ENCODE measurements at regions not wholly inside any gene's neighbourhood (a gene's known extent, or its start where the extent isn't known, plus 50 kb on each side); places are given as distances from the start of the nearest gene placed in this dataset.
A peak's percentile ranks its signal among the peaks of the same experiment; 100 is the strongest.
"Not testable (repeated sequence)": the region's sequence is repeated elsewhere in the genome, so short reads cannot be mapped to it uniquely, and the experiment has no call there.

DNA sequence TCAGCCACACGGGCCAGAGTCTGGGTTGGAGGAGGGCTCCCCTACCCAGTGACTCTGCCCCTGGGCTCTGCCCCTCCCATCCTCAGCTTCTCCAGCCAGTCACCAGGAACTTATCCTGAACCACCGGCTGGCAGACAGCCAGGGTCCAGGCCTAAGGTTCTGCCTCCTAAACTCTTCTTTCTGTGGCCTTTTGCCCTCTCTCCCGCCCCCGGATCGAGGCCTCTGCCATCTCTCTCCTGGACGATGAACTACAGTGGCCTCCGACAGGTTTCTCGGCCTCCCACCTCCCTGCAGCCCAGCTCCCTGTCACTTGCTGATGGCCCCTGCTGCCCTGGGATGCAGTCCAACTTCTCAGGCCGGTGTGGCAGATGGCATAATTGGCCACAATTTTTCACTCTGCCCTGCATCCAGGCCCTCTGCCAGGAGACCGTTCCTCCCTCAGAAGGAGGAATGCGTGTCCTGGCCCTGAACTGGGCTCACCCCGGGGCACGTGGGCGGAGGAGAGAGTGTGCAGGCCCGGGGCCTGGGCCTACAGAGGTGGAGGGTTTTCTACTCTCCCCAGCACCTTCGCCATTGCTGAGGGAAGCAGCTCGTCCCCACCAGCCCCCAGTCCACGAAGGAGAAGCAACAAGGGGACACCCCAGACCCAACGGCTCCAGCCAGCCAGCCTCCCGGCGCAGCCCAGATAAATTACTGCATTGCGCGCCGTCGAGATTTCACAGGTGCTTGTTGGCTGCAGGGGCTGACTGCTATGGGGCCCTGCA lies 81.9 kb upstream of the LRPAP1 start:
- peaks cover 0 to 2% (median 0%) of the 10 kb centered on the region in 7 donors for H3K4me1 Mint-ChIP-seq
- H3K27me3 ChIP-seq (ENCODE audit: control insufficient read depth in 2 of 2, insufficient read depth in 2 of 2, low read length in 2 of 2): no peaks in the 10 kb centered on the region
- peaks cover 7 to 21% (median 17%) of the 10 kb centered on the region in 5 donors for H3K27me3 Mint-ChIP-seq
- no peak overlapping the region for H3K27ac Mint-ChIP-seq
- ChIA-PET CTCF (no interaction called here), POLR2A (no interaction called here)
- H3K9me3 Mint-ChIP-seq: peaks cover 0 to 22% (median 4%) of the 10 kb centered on the region in 11 donors
- H3K27ac ChIP-seq (ENCODE audit: low read depth, low read length): no peak overlapping the region
- DNase-seq: no peak
- peaks cover 0 to 2% (median 0%) of the 10 kb centered on the region in 5 donors for H3K36me3 Mint-ChIP-seq
- no peaks in the 10 kb centered on the region for H3K36me3 ChIP-seq (ENCODE audit: control insufficient read depth in 2 of 3, insufficient read depth in 3 of 3, low read length in 3 of 3)
- intact Hi-C loops (cut with micrococcal nuclease): no loop called here
- H3K4me3 Mint-ChIP-seq: no peak overlapping the region
- no peak overlapping the region for H3K4me3 ChIP-seq (ENCODE audit: low read length)
- no peak for ATAC-seq
- no peaks in the 10 kb centered on the region for H3K9me3 ChIP-seq (ENCODE audit: control insufficient read depth in 2 of 3, low read length in 3 of 3)
- no peaks in the 10 kb centered on the region for H3K4me1 ChIP-seq (ENCODE audit: control insufficient read depth in 2 of 2, insufficient read depth in 2 of 2, low read length in 2 of 2)

DNA sequence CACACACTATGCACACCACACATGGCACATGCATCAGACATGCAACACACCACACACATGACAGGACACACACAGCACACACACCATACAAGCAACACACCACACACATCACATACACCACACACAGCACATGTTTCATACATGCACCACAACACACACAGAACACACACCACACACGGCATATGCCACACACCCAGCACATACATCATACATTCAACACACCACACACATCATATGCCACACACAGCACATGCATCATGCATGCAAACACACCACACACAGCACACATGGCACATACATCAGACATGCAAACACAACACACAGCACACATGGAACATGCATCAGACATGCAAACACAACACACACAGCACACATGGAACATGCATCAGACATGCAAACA lies 80.7 kb upstream of the LRPAP1 start:
- intact Hi-C loops (cut with micrococcal nuclease): no loop called here
- peaks cover 3 to 15% (median 8%) of the 10 kb centered on the region in 5 donors for H3K27me3 Mint-ChIP-seq
- no peak overlapping the region for H3K27ac Mint-ChIP-seq
- DNase-seq (no peak), ATAC-seq (no peak)
- Histone ChIP-seq H3K36me3 (ENCODE audit: control insufficient read depth in 2 of 3, insufficient read depth in 3 of 3, low read length in 3 of 3) (no peaks in the 10 kb centered on the region), H3K4me1 (ENCODE audit: control insufficient read depth in 2 of 2, insufficient read depth in 2 of 2, low read length in 2 of 2) (no peaks in the 10 kb centered on the region), H3K27me3 (ENCODE audit: control insufficient read depth in 2 of 2, insufficient read depth in 2 of 2, low read length in 2 of 2) (no peaks in the 10 kb centered on the region), H3K4me3 (ENCODE audit: low read length) (no peak overlapping the region), H3K27ac (ENCODE audit: low read depth, low read length) (no peak overlapping the region), H3K9me3 (ENCODE audit: control insufficient read depth in 2 of 3, low read length in 3 of 3) (no peaks in the 10 kb centered on the region)
- peaks cover 0 to 22% (median 0%) of the 10 kb centered on the region in 11 donors for H3K9me3 Mint-ChIP-seq
- peaks cover 0 to 2% (median 0%) of the 10 kb centered on the region in 5 donors for H3K36me3 Mint-ChIP-seq
- POLR2A ChIA-PET: no interaction called here
- CTCF ChIA-PET: no interaction called here
- H3K4me3 Mint-ChIP-seq: no peak overlapping the region
- peaks cover 0 to 2% (median 0%) of the 10 kb centered on the region in 7 donors for H3K4me1 Mint-ChIP-seq

DNA sequence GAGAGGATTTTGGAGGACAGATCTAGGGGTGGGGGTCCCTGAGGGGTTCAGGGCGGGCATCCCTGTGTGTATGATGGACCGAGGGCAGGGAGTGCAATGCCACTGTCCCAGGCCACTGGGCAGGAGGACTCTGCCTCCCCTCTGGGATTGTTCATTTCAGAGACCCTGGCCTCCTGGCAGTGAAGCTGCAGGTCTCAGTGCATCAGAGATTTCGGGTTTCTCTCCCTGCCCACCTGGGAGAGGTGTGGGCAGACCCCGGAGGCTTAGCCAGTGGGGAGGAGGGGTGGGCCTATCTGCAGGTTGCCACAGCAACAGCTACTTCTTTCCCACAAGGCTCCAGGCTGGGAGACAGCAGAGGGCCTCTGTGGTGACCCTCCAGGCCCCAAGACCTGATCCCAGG lies 80.1 kb upstream of the LRPAP1 start:
- Histone ChIP-seq H3K36me3 (ENCODE audit: control insufficient read depth in 2 of 3, insufficient read depth in 3 of 3, low read length in 3 of 3) (no peaks in the 10 kb centered on the region), H3K27ac (ENCODE audit: low read depth, low read length) (no peak overlapping the region), H3K4me3 (ENCODE audit: low read length) (no peak overlapping the region), H3K9me3 (ENCODE audit: control insufficient read depth in 2 of 3, low read length in 3 of 3) (no peaks in the 10 kb centered on the region), H3K27me3 (ENCODE audit: control insufficient read depth in 2 of 2, insufficient read depth in 2 of 2, low read length in 2 of 2) (no peaks in the 10 kb centered on the region), H3K4me1 (ENCODE audit: control insufficient read depth in 2 of 2, insufficient read depth in 2 of 2, low read length in 2 of 2) (no peaks in the 10 kb centered on the region)
- Mint-ChIP-seq H3K27me3 (peaks cover 0 to 18% (median 4%) of the 10 kb centered on the region in 5 donors), H3K4me1 (peaks cover 0 to 2% (median 0%) of the 10 kb centered on the region in 7 donors), H3K36me3 (peaks cover 0 to 2% (median 0%) of the 10 kb centered on the region in 5 donors), H3K9me3 (peaks cover 0 to 22% (median 0%) of the 10 kb centered on the region in 11 donors), H3K27ac (no peak overlapping the region), H3K4me3 (no peak overlapping the region)
- intact Hi-C loops (cut with micrococcal nuclease): no loop called here
- DNase-seq (no peak), ATAC-seq (no peak)
- POLR2A ChIA-PET: no interaction called here
- CTCF ChIA-PET: no interaction called here

DNA sequence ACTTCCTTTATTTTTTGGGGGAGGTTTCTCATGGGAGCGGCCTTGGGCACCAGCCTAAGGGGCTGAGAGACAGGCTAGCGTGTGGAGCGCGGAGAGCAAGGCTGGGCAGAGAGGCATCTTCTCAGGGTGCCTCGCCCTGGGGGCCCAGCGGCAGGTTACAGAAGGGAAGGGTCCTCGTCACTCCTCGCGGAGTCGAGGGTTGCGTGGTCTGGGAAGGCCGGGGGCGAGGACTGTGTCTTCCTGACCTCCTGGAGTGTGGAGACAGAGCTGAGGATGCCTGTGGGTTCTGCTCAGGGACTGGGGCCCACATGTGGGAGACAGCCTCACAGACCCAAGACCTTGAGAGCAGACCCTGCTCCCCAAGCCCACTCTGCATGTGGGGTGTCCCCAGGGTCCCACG lies 79.6 kb upstream of the LRPAP1 start:
- H3K9me3 Mint-ChIP-seq: peaks cover 0 to 22% (median 0%) of the 10 kb centered on the region in 11 donors
- H3K36me3 Mint-ChIP-seq: peaks cover 0 to 2% (median 0%) of the 10 kb centered on the region in 5 donors
- Histone ChIP-seq H3K4me3 (ENCODE audit: low read length) (no peak overlapping the region), H3K4me1 (ENCODE audit: control insufficient read depth in 2 of 2, insufficient read depth in 2 of 2, low read length in 2 of 2) (no peaks in the 10 kb centered on the region), H3K36me3 (ENCODE audit: control insufficient read depth in 2 of 3, insufficient read depth in 3 of 3, low read length in 3 of 3) (no peaks in the 10 kb centered on the region), H3K9me3 (ENCODE audit: control insufficient read depth in 2 of 3, low read length in 3 of 3) (no peaks in the 10 kb centered on the region), H3K27ac (ENCODE audit: low read depth, low read length) (no peak overlapping the region), H3K27me3 (ENCODE audit: control insufficient read depth in 2 of 2, insufficient read depth in 2 of 2, low read length in 2 of 2) (no peaks in the 10 kb centered on the region)
- ChIA-PET CTCF (no interaction called here), POLR2A (no interaction called here)
- DNase-seq (no peak), ATAC-seq (no peak)
- H3K4me1 Mint-ChIP-seq: peaks cover 0 to 2% (median 0%) of the 10 kb centered on the region in 7 donors
- H3K4me3 Mint-ChIP-seq: no peak overlapping the region
- peaks cover 0 to 18% (median 4%) of the 10 kb centered on the region in 5 donors for H3K27me3 Mint-ChIP-seq
- intact Hi-C loops (cut with micrococcal nuclease): no loop called here
- peak overlapping the region in 1 of 9 donors; percentile 56 for H3K27ac Mint-ChIP-seq

DNA sequence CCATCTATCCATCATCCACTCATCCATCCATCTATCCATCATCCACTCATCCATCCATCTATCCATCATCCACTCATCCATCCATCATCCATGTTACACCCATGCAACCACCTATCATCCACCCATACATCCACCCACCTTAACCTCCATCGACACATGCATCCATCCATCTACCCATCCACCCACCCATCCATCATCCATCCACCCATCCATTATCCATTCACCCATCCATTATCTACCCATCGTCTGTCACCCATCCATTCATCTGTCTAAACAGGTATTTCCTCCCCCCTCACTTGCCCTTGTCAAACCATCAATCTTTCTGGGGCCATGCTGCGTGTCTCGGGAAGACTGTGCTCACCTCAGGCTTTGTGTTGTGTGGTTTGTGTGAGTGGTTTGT lies 78.6 kb upstream of the LRPAP1 start:
- CTCF ChIA-PET; H3K4me3 ChIP-seq (ENCODE audit: low read length); H3K36me3 Mint-ChIP-seq; H3K4me3 Mint-ChIP-seq; H3K27ac Mint-ChIP-seq; intact Hi-C loops (cut with micrococcal nuclease); DNase-seq; H3K9me3 ChIP-seq (ENCODE audit: control insufficient read depth in 2 of 3, low read length in 3 of 3); ATAC-seq; POLR2A ChIA-PET; H3K4me1 ChIP-seq (ENCODE audit: control insufficient read depth in 2 of 2, insufficient read depth in 2 of 2, low read length in 2 of 2); H3K27me3 ChIP-seq (ENCODE audit: control insufficient read depth in 2 of 2, insufficient read depth in 2 of 2, low read length in 2 of 2); H3K27ac ChIP-seq (ENCODE audit: low read depth, low read length); H3K36me3 ChIP-seq (ENCODE audit: control insufficient read depth in 2 of 3, insufficient read depth in 3 of 3, low read length in 3 of 3); H3K4me1 Mint-ChIP-seq: not testable (repeated sequence)
- H3K9me3 Mint-ChIP-seq: peaks cover 0 to 22% (median 0%) of the 10 kb centered on the region in 11 donors
- peaks cover 0 to 18% (median 0%) of the 10 kb centered on the region in 5 donors for H3K27me3 Mint-ChIP-seq

DNA sequence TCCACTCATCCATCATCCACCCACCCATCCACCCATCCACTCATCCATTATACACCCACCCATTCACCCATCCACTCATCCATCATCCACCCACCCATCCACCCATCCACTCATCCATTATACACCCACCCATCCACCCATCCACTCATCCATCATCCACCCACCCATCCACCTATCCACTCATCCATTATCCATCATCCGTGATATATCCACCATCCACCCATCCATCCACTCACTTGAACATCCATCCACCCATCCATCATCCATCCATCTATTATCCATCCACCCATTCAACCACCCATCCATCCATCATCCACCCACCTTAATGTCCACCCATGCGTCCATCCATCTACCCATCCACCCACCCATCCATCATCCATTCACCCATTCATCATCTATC lies 77.7 kb upstream of the LRPAP1 start:
- H3K27ac ChIP-seq (ENCODE audit: low read depth, low read length); CTCF ChIA-PET; H3K27ac Mint-ChIP-seq; H3K36me3 Mint-ChIP-seq; POLR2A ChIA-PET; H3K27me3 ChIP-seq (ENCODE audit: control insufficient read depth in 2 of 2, insufficient read depth in 2 of 2, low read length in 2 of 2); H3K9me3 ChIP-seq (ENCODE audit: control insufficient read depth in 2 of 3, low read length in 3 of 3); H3K36me3 ChIP-seq (ENCODE audit: control insufficient read depth in 2 of 3, insufficient read depth in 3 of 3, low read length in 3 of 3); DNase-seq; H3K4me1 ChIP-seq (ENCODE audit: control insufficient read depth in 2 of 2, insufficient read depth in 2 of 2, low read length in 2 of 2); H3K4me3 Mint-ChIP-seq; ATAC-seq; H3K4me1 Mint-ChIP-seq; intact Hi-C loops (cut with micrococcal nuclease); H3K4me3 ChIP-seq (ENCODE audit: low read length): not testable (repeated sequence)
- Mint-ChIP-seq H3K27me3 (peaks cover 0 to 18% (median 0%) of the 10 kb centered on the region in 5 donors), H3K9me3 (peaks cover 0 to 22% (median 0%) of the 10 kb centered on the region in 11 donors)

Measured in naive thymus-derived CD4-positive, alpha-beta T cell (primary cell).